HepG2 (cell line): ENCODE measurements at regions not wholly inside any gene's neighbourhood (a gene's known extent, or its start where the extent isn't known, plus 50 kb on each side); places are given as distances from the start of the nearest gene placed in this dataset.

Experiments
- ATAC-seq: fragments of 200-7000 bp; cut with Tn5 transposase; 3 replicates; pipeline ENCODE4 v1.9.1; 2020; ENCODE audit warnings: mild to moderate bottlenecking, moderate library complexity
- BruUV-seq: library from RNA; stranded (reverse); fragments of 400-500 nt; replicated peaks from 2 replicates; lab custom pipeline; 2021; lab: Mats Ljungman, UMichigan
- CTCF ChIA-PET: fragments of 300-600 bp; formaldehyde crosslinking; extraction: SDS; loops from one replicate; lab custom pipeline; 2021; ENCODE audit warnings: low total read pairs, inconsistent platforms, low intra/inter-chr PET ratio; lab: Yijun Ruan, JAX
- POLR2A ChIA-PET: fragments of 350-600 bp; sonication (Branson Sonifier 250); formaldehyde crosslinking; loops from one replicate; lab custom pipeline; 2020; ENCODE audit warnings: antibody characterized with exemption, inconsistent platforms; lab: Yijun Ruan, JAX
- DNase-seq: peaks from one replicate; pipeline ENCODE4 v3.0.0-alpha.2; 2015; ENCODE audit warnings: low spot score
- FAIRE-seq: peaks from 3 replicates; lab custom pipeline; 2011; peaks lifted over from hg19 to GRCh38; lab: Jason Lieb, UNC
- H2AFZ ChIP-seq: one replicate; pipeline ENCODE4 v1.6.1; 2011; ENCODE audit warnings: low read length, inconsistent platforms
- H3K27ac ChIP-seq: fragments of 300-600 bp; 3 replicates; pipeline ENCODE4 v1.8.0; 2011; ENCODE audit warnings: mixed run types, mild to moderate bottlenecking, mixed read lengths, low read length, inconsistent platforms; ENCODE audit not compliant: insufficient read depth; ENCODE audit errors: extremely low read length
- H3K27me3 ChIP-seq, 2 experiments: fragments of 200-600 bp in 1 of 2; 2 replicates in 1 of 2; 3 replicates in 1 of 2; pipeline versions ENCODE4 v1.6.0 to v1.8.0; 2011; ENCODE audit warnings: low read length in 2 of 2, mild to moderate bottlenecking in 2 of 2, moderate library complexity in 2 of 2, inconsistent platforms in 1 of 2; ENCODE audit not compliant: insufficient read depth in 2 of 2, control insufficient read depth in 1 of 2
- H3K36me3 ChIP-seq, 2 experiments: fragments of 200-600 bp in 1 of 2; replicated peaks in 1 of 2; 2 replicates in 1 of 2; 3 replicates in 1 of 2; pipeline versions ENCODE4 v1.5.1 to v1.8.0; 2011; ENCODE audit warnings: low read length in 2 of 2, inconsistent platforms in 1 of 2; ENCODE audit not compliant: insufficient read depth in 2 of 2, control insufficient read depth in 1 of 2
- H3K4me1 ChIP-seq: 2 replicates; pipeline ENCODE4 v1.5.1; 2012; ENCODE audit warnings: low read length, inconsistent platforms; ENCODE audit not compliant: insufficient read depth
- H3K4me2 ChIP-seq: 2 replicates; pipeline ENCODE4 v1.6.0; 2011; ENCODE audit warnings: low read depth, low read length, inconsistent platforms
- H3K4me3 ChIP-seq, 3 experiments: fragments of 200-600 bp in 1 of 3; sonication (generic), shearing (Covaris generic) in 1 of 3; replicated peaks in 1 of 3; 2 replicates each; pipeline ENCODE4 v1.5.1; 2011 to 2016; ENCODE audit warnings: low read length in 3 of 3, inconsistent platforms in 2 of 3, low read depth in 2 of 3, mild to moderate bottlenecking in 2 of 3, control low read depth in 1 of 3, mixed read lengths in 1 of 3; ENCODE audit not compliant: insufficient read depth in 1 of 3
- H3K79me2 ChIP-seq: one replicate; pipeline ENCODE4 v1.6.1; 2011; ENCODE audit warnings: low read length, inconsistent platforms; ENCODE audit not compliant: insufficient read depth
- H3K9ac ChIP-seq: 2 replicates; pipeline ENCODE4 v1.6.0; 2011; ENCODE audit warnings: mild to moderate bottlenecking, low read depth, low read length, inconsistent platforms; ENCODE audit not compliant: insufficient read depth
- H3K9me3 ChIP-seq: 2 replicates; pipeline ENCODE4 v1.5.1; 2012; ENCODE audit warnings: mild to moderate bottlenecking, low read length
- H4K20me1 ChIP-seq: 2 replicates; pipeline ENCODE4 v1.6.0; 2011; ENCODE audit warnings: inconsistent platforms, mild to moderate bottlenecking, low read length, moderate library complexity; ENCODE audit not compliant: insufficient read depth
- FIP1L1 ChIP-seq: fragments of 200-400 bp; formaldehyde crosslinking; IDR thresholded peaks from 2 replicates; pipeline ENCODE4 v1.6.1; 2018; ENCODE audit warnings: low read depth, mild to moderate bottlenecking, low read length, moderate library complexity, borderline replicate concordance; ENCODE audit not compliant: insufficient read depth
- FLYWCH1 ChIP-seq: sonication (generic); formaldehyde crosslinking; IDR thresholded peaks from 2 replicates; pipeline ENCODE4 v1.8.1; 2023; ENCODE audit warnings: mild to moderate bottlenecking, missing genetic modification reagents
- FOXJ3 ChIP-seq: sonication (generic); formaldehyde crosslinking; IDR thresholded peaks from 2 replicates; pipeline ENCODE4 v1.4.0; 2020; ENCODE audit warnings: missing genetic modification reagents, mild to moderate bottlenecking, borderline replicate concordance
- HNRNPK ChIP-seq: fragments of 200-400 bp; formaldehyde crosslinking; IDR thresholded peaks from 2 replicates; pipeline ENCODE4 v1.6.1; 2018; ENCODE audit warnings: low read length, low read depth, moderate library complexity, mild to moderate bottlenecking; ENCODE audit not compliant: poor library complexity, severe bottlenecking
- KLF13 ChIP-seq: sonication (generic); formaldehyde crosslinking; IDR thresholded peaks from 2 replicates; pipeline ENCODE4 v1.4.0; 2020; ENCODE audit warnings: mild to moderate bottlenecking, missing genetic modification reagents
- MAF1 ChIP-seq: sonication (generic); formaldehyde crosslinking; IDR thresholded peaks from 2 replicates; pipeline ENCODE4 v1.5.0; 2020; ENCODE audit warnings: missing genetic modification reagents, borderline replicate concordance
- NKX3-1 ChIP-seq: sonication (generic); formaldehyde crosslinking; IDR thresholded peaks from 2 replicates; pipeline ENCODE4 v1.5.0; 2020; ENCODE audit warnings: missing genetic modification reagents
- TARDBP ChIP-seq: sonication (generic); formaldehyde crosslinking; IDR thresholded peaks from 2 replicates; pipeline ENCODE4 v1.8.0; 2022; ENCODE audit warnings: mild to moderate bottlenecking, missing genetic modification reagents
- WGBS: methylation state at CpG from one replicate; pipeline ENCODE4 v1.1.6; 2017; ENCODE audit warnings: low lambda C conversion rate; 5-methylcytosine and 5-hydroxymethylcytosine counted together
- in situ Hi-C: cut with HindIII; loops from 2 replicates; pipeline ENCODE4 v1.10.0; 2017; ENCODE audit warnings: low pct_unique_long_range_greater_than_20kb; ENCODE audit not compliant: extremely low pct_ligation_motif_present
- intact Hi-C: fragments of 100-400 bp; cut with micrococcal nuclease; formaldehyde crosslinking; loops from one replicate; pipeline ENCODE4 v1.10.0; 2022; ENCODE audit not compliant: unreplicated experiment
- TF ChIP-seq, protein P1 (sequence below): sonication (generic); formaldehyde crosslinking; IDR thresholded peaks from 2 replicates; pipeline ENCODE4 v1.5.1; 2020; ENCODE audit warnings: missing genetic modification reagents, mild to moderate bottlenecking, borderline replicate concordance
- TF ChIP-seq, protein P2 (sequence below): sonication (generic); formaldehyde crosslinking; conservative IDR thresholded peaks from 2 replicates; pipeline ENCODE4 v1.4.0; 2020; ENCODE audit warnings: missing genetic modification reagents
- TF ChIP-seq, protein P3 (sequence below): sonication (generic); formaldehyde crosslinking; IDR thresholded peaks from 2 replicates; pipeline ENCODE4 v1.5.0; 2020; ENCODE audit warnings: mild to moderate bottlenecking, missing genetic modification reagents, moderate library complexity
- TF ChIP-seq, protein P4 (sequence below): sonication (generic); formaldehyde crosslinking; IDR thresholded peaks from 2 replicates; pipeline ENCODE4 v1.4.0; 2020; ENCODE audit warnings: mild to moderate bottlenecking, missing genetic modification reagents
- TF ChIP-seq, protein P5 (sequence below): fragments of 450-650 bp; IDR thresholded peaks from 2 replicates; pipeline ENCODE4 v1.6.1; 2017

DNA sequence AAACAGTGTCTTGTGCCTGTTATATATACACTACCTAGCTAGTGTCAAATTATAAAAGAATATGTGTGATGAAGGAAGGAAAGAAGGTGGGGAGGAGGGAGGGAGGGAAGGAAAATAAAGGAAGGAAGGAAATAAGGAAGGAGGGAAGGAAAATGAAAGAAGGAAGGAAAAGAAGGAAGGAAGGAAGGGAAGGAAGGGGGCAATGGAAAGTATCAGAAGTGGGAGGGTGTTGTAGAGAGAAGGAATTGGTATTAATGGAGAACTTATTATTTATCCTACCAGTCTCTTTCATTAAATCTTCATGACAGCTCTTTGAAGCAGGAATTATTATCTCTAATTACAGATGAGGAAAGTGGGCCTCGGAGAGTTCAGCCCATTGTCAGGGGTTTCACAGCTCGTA lies 202.4 kb downstream of the SAMD5 start:
- TF ChIP-seq HNRNPK = peak; percentile 60
- TF ChIP-seq FLYWCH1 = no peak
- Histone ChIP-seq H3K4me2 (no peak overlapping the region), H2AFZ (no peak overlapping the region), H3K27ac (no peak overlapping the region), H3K9me3 (no peaks in the 10 kb centered on the region), H3K27me3 (no peaks in the 10 kb centered on the region), H3K36me3 (no peaks in the 10 kb centered on the region), H3K4me3 (no peak overlapping the region), H3K79me2 (no peaks in the 10 kb centered on the region), H3K4me1 (no peaks in the 10 kb centered on the region; the same call in 1 of the 2 replicates), H3K9ac (no peak overlapping the region), H4K20me1 (no peaks in the 10 kb centered on the region)
- ChIA-PET CTCF (no interaction called here), POLR2A (no interaction called here)
- no peak for DNase-seq
- in situ Hi-C loops (no loop called here), intact Hi-C loops (no loop called here)
- no peak for ATAC-seq
- no peak for FAIRE-seq
- no TSS peak for BruUV-seq
- 33% methylated on average over 2 of the region's 2 CpGs for WGBS

DNA sequence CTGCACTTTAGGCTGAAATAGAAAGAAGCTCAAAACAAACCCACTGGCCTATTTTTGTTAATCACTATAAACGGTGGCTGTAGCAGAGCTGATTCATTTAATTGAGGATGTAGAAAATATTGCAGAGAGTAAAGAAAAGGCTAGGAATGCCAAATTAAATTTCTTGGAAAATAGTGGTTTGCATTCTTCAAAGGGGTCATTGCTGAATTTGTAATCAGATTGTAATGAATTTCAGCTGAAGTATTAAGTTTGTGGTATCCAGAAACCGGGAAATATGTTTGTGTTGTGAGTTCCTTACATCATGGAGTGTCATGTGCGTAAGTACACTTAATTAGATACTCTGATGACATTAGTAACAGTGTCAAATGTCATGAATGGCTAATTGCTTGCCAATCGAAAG lies 203.0 kb downstream of the SAMD5 start:
- H3K4me3 ChIP-seq = no peak overlapping the region
- no peaks in the 10 kb centered on the region for H3K27me3 ChIP-seq
- intact Hi-C loops = no loop called here
- H4K20me1 ChIP-seq = no peaks in the 10 kb centered on the region; the same call in 1 of the 2 replicates
- H3K36me3 ChIP-seq = no peaks in the 10 kb centered on the region
- ATAC-seq = no peak
- no peaks in the 10 kb centered on the region for H3K9me3 ChIP-seq
- no peak for DNase-seq
- no peak overlapping the region for H3K27ac ChIP-seq
- FAIRE-seq = no peak
- H3K4me1 ChIP-seq = no peaks in the 10 kb centered on the region; the same call in 1 of the 2 replicates
- POLR2A ChIA-PET = no interaction called here
- no peak overlapping the region for H3K4me2 ChIP-seq
- no peaks in the 10 kb centered on the region for H3K79me2 ChIP-seq
- 34% methylated on average over 4 of the region's 4 CpGs for WGBS
- no peak overlapping the region for H3K9ac ChIP-seq
- no TSS peak for BruUV-seq
- CTCF ChIA-PET = no interaction called here
- in situ Hi-C loops = no loop called here
- no peak overlapping the region for H2AFZ ChIP-seq
- TF ChIP-seq FOXJ3 = no peak
- TF ChIP-seq, protein P1, sequence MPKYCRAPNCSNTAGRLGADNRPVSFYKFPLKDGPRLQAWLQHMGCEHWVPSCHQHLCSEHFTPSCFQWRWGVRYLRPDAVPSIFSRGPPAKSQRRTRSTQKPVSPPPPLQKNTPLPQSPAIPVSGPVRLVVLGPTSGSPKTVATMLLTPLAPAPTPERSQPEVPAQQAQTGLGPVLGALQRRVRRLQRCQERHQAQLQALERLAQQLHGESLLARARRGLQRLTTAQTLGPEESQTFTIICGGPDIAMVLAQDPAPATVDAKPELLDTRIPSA = no peak
- TF ChIP-seq, protein P2, sequence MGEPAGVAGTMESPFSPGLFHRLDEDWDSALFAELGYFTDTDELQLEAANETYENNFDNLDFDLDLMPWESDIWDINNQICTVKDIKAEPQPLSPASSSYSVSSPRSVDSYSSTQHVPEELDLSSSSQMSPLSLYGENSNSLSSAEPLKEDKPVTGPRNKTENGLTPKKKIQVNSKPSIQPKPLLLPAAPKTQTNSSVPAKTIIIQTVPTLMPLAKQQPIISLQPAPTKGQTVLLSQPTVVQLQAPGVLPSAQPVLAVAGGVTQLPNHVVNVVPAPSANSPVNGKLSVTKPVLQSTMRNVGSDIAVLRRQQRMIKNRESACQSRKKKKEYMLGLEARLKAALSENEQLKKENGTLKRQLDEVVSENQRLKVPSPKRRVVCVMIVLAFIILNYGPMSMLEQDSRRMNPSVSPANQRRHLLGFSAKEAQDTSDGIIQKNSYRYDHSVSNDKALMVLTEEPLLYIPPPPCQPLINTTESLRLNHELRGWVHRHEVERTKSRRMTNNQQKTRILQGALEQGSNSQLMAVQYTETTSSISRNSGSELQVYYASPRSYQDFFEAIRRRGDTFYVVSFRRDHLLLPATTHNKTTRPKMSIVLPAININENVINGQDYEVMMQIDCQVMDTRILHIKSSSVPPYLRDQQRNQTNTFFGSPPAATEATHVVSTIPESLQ (CRISPR knock-in tag) = no peak
- TF ChIP-seq, protein P3, sequence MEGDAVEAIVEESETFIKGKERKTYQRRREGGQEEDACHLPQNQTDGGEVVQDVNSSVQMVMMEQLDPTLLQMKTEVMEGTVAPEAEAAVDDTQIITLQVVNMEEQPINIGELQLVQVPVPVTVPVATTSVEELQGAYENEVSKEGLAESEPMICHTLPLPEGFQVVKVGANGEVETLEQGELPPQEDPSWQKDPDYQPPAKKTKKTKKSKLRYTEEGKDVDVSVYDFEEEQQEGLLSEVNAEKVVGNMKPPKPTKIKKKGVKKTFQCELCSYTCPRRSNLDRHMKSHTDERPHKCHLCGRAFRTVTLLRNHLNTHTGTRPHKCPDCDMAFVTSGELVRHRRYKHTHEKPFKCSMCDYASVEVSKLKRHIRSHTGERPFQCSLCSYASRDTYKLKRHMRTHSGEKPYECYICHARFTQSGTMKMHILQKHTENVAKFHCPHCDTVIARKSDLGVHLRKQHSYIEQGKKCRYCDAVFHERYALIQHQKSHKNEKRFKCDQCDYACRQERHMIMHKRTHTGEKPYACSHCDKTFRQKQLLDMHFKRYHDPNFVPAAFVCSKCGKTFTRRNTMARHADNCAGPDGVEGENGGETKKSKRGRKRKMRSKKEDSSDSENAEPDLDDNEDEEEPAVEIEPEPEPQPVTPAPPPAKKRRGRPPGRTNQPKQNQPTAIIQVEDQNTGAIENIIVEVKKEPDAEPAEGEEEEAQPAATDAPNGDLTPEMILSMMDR (CRISPR knock-in tag) = no peak
- no peak for TF ChIP-seq KLF13
- TF ChIP-seq, protein P4, sequence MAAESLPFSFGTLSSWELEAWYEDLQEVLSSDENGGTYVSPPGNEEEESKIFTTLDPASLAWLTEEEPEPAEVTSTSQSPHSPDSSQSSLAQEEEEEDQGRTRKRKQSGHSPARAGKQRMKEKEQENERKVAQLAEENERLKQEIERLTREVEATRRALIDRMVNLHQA = no peak
- TF ChIP-seq, protein P5, sequence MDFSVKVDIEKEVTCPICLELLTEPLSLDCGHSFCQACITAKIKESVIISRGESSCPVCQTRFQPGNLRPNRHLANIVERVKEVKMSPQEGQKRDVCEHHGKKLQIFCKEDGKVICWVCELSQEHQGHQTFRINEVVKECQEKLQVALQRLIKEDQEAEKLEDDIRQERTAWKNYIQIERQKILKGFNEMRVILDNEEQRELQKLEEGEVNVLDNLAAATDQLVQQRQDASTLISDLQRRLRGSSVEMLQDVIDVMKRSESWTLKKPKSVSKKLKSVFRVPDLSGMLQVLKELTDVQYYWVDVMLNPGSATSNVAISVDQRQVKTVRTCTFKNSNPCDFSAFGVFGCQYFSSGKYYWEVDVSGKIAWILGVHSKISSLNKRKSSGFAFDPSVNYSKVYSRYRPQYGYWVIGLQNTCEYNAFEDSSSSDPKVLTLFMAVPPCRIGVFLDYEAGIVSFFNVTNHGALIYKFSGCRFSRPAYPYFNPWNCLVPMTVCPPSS = no peak
- TF ChIP-seq TARDBP (CRISPR knock-in tag) = no peak
- no peak for TF ChIP-seq NKX3-1 (CRISPR knock-in tag)
- no peak for TF ChIP-seq FIP1L1
- no peak for TF ChIP-seq MAF1 (CRISPR knock-in tag)
